ENCODE measurements at regions not wholly inside any gene's neighbourhood (a gene's known extent, or its start where the extent isn't known, plus 50 kb on each side); places are given as distances from the start of the nearest gene placed in this dataset.
"Not testable (repeated sequence)": the region's sequence is repeated elsewhere in the genome, so short reads cannot be mapped to it uniquely, and the experiment has no call there.

- intact Hi-C loops (cut with DNase I); H3K27ac ChIP-seq; H3K4me1 ChIP-seq (replicated peaks); H3K9me3 ChIP-seq; DNase-seq (ENCODE audit: low spot score); H3K36me3 ChIP-seq; H3K27me3 ChIP-seq (replicated peaks; ENCODE audit: insufficient read depth): not testable (repeated sequence)
- peak overlapping the region; percentile 11 to 12 for H3K4me3 ChIP-seq
- WGBS: 1% methylated on average over 5 of the region's 5 CpGs
Measured at GRCh38 chr13:24967970-24968369, 128.0 kb upstream of the PABPC3 start.

- H3K4me1 ChIP-seq (replicated peaks); H3K36me3 ChIP-seq; H3K27me3 ChIP-seq (replicated peaks; ENCODE audit: insufficient read depth); DNase-seq (ENCODE audit: low spot score); H3K9me3 ChIP-seq; intact Hi-C loops (cut with DNase I); H3K27ac ChIP-seq: not testable (repeated sequence)
- WGBS: 38% methylated on average over 2 of the region's 2 CpGs
- TF ChIP-seq CTCF (IDR thresholded peaks at IDR 0.05): peak in 3 of 4 experiments; percentile 14 to 43 (median 15)
- H3K4me3 ChIP-seq: peak overlapping the region in 1 of 2 donors; percentile 12
Measured at GRCh38 chr13:24968416-24968815, 127.5 kb upstream of the PABPC3 start.

- H3K4me3 ChIP-seq; DNase-seq (ENCODE audit: low spot score); intact Hi-C loops (cut with DNase I); H3K27me3 ChIP-seq (replicated peaks; ENCODE audit: insufficient read depth); H3K9me3 ChIP-seq; H3K4me1 ChIP-seq (replicated peaks); H3K36me3 ChIP-seq; H3K27ac ChIP-seq: not testable (repeated sequence)
- WGBS: 91% methylated on average over 9 of the region's 9 CpGs
Measured at GRCh38 chr13:24973102-24973501, 122.8 kb upstream of the PABPC3 start.

GRCh38 chr13:24981181-24981803 is 114.6 kb upstream of the PABPC3 start:
- H3K27me3 ChIP-seq (replicated peaks; ENCODE audit: insufficient read depth); DNase-seq (ENCODE audit: low spot score); H3K4me1 ChIP-seq (replicated peaks); H3K27ac ChIP-seq; H3K36me3 ChIP-seq; H3K9me3 ChIP-seq; H3K4me3 ChIP-seq; intact Hi-C loops (cut with DNase I): not testable (repeated sequence)
- WGBS: 68% methylated on average over 3 of the region's 3 CpGs

- Histone ChIP-seq H3K27me3 (replicated peaks; ENCODE audit: insufficient read depth) (no peaks in the 10 kb centered on the region), H3K9me3 (no peaks in the 10 kb centered on the region), H3K4me3 (no peak overlapping the region), H3K4me1 (replicated peaks) (no peaks in the 10 kb centered on the region), H3K27ac (no peak overlapping the region), H3K36me3 (no peaks in the 10 kb centered on the region)
- no peak for DNase-seq (ENCODE audit: low spot score)
- no peak for TF ChIP-seq POLR2AphosphoS5 (IDR thresholded peaks at IDR 0.05)
- intact Hi-C loops (cut with DNase I): no loop called here
- 38% methylated on average over 11 of the region's 11 CpGs for WGBS
Measured at GRCh38 chr13:24982333-24982999, 113.5 kb upstream of the PABPC3 start.

GRCh38 chr13:24983094-24983493 is 112.8 kb upstream of the PABPC3 start:
- TF ChIP-seq POLR2AphosphoS5 (IDR thresholded peaks at IDR 0.05): no peak
- TF ChIP-seq CTCF (IDR thresholded peaks at IDR 0.05): no peak
- TF ChIP-seq POLR2A (IDR thresholded peaks at IDR 0.05): no peak
- Histone ChIP-seq H3K4me1 (replicated peaks) (no peaks in the 10 kb centered on the region), H3K36me3 (no peaks in the 10 kb centered on the region), H3K9me3 (no peaks in the 10 kb centered on the region), H3K27ac (no peak overlapping the region), H3K4me3 (no peak overlapping the region), H3K27me3 (replicated peaks; ENCODE audit: insufficient read depth) (no peaks in the 10 kb centered on the region)
- no peak for DNase-seq (ENCODE audit: low spot score)
- 71% methylated on average over 8 of the region's 8 CpGs for WGBS
- intact Hi-C loops (cut with DNase I): no loop called here

GRCh38 chr13:24984134-24984533 is 111.8 kb upstream of the PABPC3 start:
- Histone ChIP-seq H3K4me3 (no peak overlapping the region), H3K4me1 (replicated peaks) (no peaks in the 10 kb centered on the region), H3K27ac (no peak overlapping the region), H3K36me3 (no peaks in the 10 kb centered on the region), H3K27me3 (replicated peaks; ENCODE audit: insufficient read depth) (no peaks in the 10 kb centered on the region), H3K9me3 (no peaks in the 10 kb centered on the region)
- TF ChIP-seq CTCF (IDR thresholded peaks at IDR 0.05) (no peak), POLR2AphosphoS5 (IDR thresholded peaks at IDR 0.05) (no peak), POLR2A (IDR thresholded peaks at IDR 0.05) (no peak)
- no peak for DNase-seq (ENCODE audit: low spot score)
- intact Hi-C loops (cut with DNase I): no loop called here
- 80% methylated on average over 5 of the region's 5 CpGs for WGBS
